PC-9 (cell line): ENCODE measurements at regions not wholly inside any gene's neighbourhood (a gene's known extent, or its start where the extent isn't known, plus 50 kb on each side); places are given as distances from the start of the nearest gene placed in this dataset.

Source experiments
- CTCF ChIP-seq: fragments of 200-600 bp; sonication (generic); conservative IDR thresholded peaks from 2 replicates; pipeline ENCODE4 v1.6.1; 2017; ENCODE audit warnings: mixed run types, antibody characterized with exemption, mild to moderate bottlenecking, moderate library complexity
- EZH2 ChIP-seq: fragments of 200-600 bp; sonication (generic); IDR thresholded peaks from 2 replicates; pipeline ENCODE4 v1.8.0; 2017; ENCODE audit warnings: antibody characterized with exemption, low read depth

- peak; percentile 87 for TF ChIP-seq CTCF
- TF ChIP-seq EZH2 = no peak
Observed at GRCh38 chr2:120680136-120680761, 55.4 kb upstream of the GLI2 start.
